ENCODE measurements at regions not wholly inside any gene's neighbourhood (a gene's known extent, or its start where the extent isn't known, plus 50 kb on each side); places are given as distances from the start of the nearest gene placed in this dataset.
"Not testable (repeated sequence)": the region's sequence is repeated elsewhere in the genome, so short reads cannot be mapped to it uniquely, and the experiment has no call there.

DNA sequence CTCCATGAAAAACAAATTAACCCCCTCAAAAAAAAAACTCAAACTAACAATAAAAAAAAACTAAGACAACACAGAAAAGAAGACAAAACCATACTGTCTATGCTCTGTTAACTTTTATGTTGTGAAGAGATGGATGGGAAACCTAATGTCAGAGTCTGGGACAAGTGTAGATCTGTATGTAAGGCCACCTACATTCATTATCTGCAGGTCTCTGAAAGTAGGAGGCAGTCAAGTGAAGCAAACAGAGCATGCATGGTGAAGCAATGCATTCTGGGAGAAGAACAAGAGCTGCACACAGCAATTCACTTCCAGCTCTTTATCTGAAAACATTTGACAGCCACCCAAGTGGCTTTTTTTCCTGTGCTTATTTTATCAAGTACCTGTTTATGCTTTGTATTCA lies 452.0 kb downstream of the EPHA7 start:
- no peaks in the 10 kb centered on the region for H3K36me3 ChIP-seq

DNA sequence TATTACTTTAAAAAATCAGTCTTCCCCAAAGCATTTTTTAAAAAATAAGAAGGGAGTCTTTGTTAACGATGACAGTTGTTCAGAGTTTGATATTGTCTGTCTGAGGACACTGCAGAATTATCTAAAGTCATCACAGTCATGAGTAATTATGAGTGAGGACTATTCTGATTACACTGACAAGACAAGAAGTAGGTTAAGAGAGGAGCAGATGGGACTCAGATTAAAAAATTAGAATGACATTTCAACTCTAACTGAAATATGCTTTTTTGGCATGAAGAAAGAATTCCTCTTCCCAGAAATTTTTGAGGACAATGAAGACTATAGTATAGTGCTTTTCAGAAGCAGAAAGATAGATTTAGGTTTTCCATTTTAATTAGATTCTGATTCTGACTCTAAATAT lies 456.5 kb downstream of the EPHA7 start:
- peaks cover 0 to 10% (median 0%) of the 10 kb centered on the region in 12 donors for H3K9me3 ChIP-seq
- ATAC-seq (no peak), DNase-seq (no peak)
- WGBS, 4 donors: 56 to 73% (median 69%) methylated on average over 1 of the region's 1 CpG
- H3K4me3 ChIP-seq: no peak overlapping the region
- no peak for TF ChIP-seq POLR2A (IDR thresholded peaks at IDR 0.05)
- TF ChIP-seq CTCF (IDR thresholded peaks at IDR 0.05): no peak
- H3K36me3 ChIP-seq: no peaks in the 10 kb centered on the region
- H3K27me3 ChIP-seq: no peaks in the 10 kb centered on the region
- no peak overlapping the region for H3K27ac ChIP-seq
- no peaks in the 10 kb centered on the region for H3K4me1 ChIP-seq
- intact Hi-C loops (cut with DNase I): no loop called here

More for the DNA sequence above, 452.0 kb downstream of the EPHA7 start:
- Histone ChIP-seq H3K4me1 (no peaks in the 10 kb centered on the region), H3K9me3 (no peaks in the 10 kb centered on the region), H3K27ac (no peak overlapping the region), H3K27me3 (no peaks in the 10 kb centered on the region), H3K4me3 (no peak overlapping the region)
- DNase-seq: no peak
- no peak for ATAC-seq
- intact Hi-C loops (cut with DNase I): no loop called here
- TF ChIP-seq CTCF (IDR thresholded peaks at IDR 0.05) (no peak), POLR2A (IDR thresholded peaks at IDR 0.05) (no peak)

- H3K27ac ChIP-seq; H3K27me3 ChIP-seq; H3K4me3 ChIP-seq; H3K36me3 ChIP-seq; ATAC-seq; H3K9me3 ChIP-seq; intact Hi-C loops (cut with DNase I); H3K4me1 ChIP-seq: not testable (repeated sequence)
- WGBS, 4 donors: 86 to 94% (median 89%) methylated on average over 5 to 7 of the region's 7 CpGs
- peak in 1 of 5 donors; percentile 21 for DNase-seq
Observed at GRCh38 chr6:92952111-92952510, 467.2 kb downstream of the EPHA7 start.

- no peak overlapping the region for H3K27ac ChIP-seq
- ATAC-seq (no peak), DNase-seq (no peak)
- H3K4me3 ChIP-seq: no peak overlapping the region
- H3K4me1 ChIP-seq: no peaks in the 10 kb centered on the region
- TF ChIP-seq POLR2A (IDR thresholded peaks at IDR 0.05): no peak
- no peak for TF ChIP-seq CTCF (IDR thresholded peaks at IDR 0.05)
- no peaks in the 10 kb centered on the region for H3K36me3 ChIP-seq
- WGBS, 4 donors: 68 to 83% (median 74%) methylated on average over 2 to 3 of the region's 3 CpGs
- H3K27me3 ChIP-seq: no peaks in the 10 kb centered on the region
- H3K9me3 ChIP-seq: no peaks in the 10 kb centered on the region
- intact Hi-C loops (cut with DNase I): no loop called here
Observed at GRCh38 chr6:92945799-92946198, 473.6 kb downstream of the EPHA7 start.

GRCh38 chr6:92944132-92944531 lies 475.2 kb downstream of the EPHA7 start:
- Histone ChIP-seq H3K27ac (no peak overlapping the region), H3K27me3 (no peaks in the 10 kb centered on the region), H3K4me1 (no peaks in the 10 kb centered on the region), H3K4me3 (no peak overlapping the region), H3K9me3 (no peaks in the 10 kb centered on the region), H3K36me3 (no peaks in the 10 kb centered on the region)
- DNase-seq: no peak
- 89 to 98% (median 94%) methylated on average over 1 of the region's 1 CpG for WGBS, 4 donors
- TF ChIP-seq CTCF (IDR thresholded peaks at IDR 0.05): no peak
- TF ChIP-seq POLR2A (IDR thresholded peaks at IDR 0.05): no peak
- intact Hi-C loops (cut with DNase I): no loop called here
- ATAC-seq: peak in 1 of 4 donors; percentile 55
